ENCODE measurements at regions not wholly inside any gene's neighbourhood (a gene's known extent, or its start where the extent isn't known, plus 50 kb on each side); places are given as distances from the start of the nearest gene placed in this dataset.
"Not testable (repeated sequence)": the region's sequence is repeated elsewhere in the genome, so short reads cannot be mapped to it uniquely, and the experiment has no call there.

DNA sequence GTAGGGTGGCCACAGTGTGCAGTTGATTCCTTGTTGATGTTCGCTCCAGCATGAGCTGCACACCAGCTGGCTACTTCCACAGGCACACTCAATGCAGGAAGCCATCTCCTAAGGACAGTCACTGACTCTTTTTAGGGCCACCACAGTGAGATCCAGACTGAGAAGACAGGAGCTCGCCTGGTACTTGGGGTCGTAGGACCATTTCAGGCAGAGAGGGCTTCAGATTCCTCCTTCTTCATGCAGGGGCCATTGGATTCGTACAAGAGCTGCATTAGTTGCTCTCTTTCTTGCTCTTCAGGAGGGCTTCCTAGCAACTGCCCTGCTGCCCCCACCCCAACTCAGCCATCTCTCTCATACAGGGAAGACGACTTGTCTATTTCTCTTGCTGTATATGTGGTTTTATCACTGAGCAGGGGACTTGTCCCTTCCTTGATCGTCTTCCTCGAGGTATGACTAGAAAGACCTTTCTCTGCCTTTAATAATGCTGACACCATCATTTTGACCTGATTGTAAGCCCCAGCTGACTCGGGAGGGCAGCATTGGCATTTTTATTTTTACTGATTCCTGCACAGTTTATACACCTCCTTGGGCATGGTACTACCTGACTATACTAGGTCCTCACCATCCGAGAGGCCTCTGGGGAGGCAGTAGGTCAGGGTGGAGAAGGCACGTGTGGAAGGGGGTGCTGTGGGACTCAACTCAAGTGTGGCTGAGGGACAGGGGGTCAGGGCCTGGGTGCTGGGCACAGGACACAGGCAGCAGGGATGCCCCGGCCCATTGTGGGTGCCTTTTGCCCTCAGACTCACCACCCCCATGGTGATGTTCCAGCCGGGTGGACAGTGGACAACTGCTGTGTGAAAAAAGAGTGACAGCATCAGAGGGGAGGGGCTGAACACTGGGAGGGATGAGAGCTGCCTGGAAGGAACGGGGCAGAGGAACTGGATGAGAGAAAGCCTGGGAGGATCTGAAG, 136.7 kb upstream of the ZNF746 start:
- no peak for DNase-seq (ENCODE audit: low spot score)

- not testable (repeated sequence) for DNase-seq (ENCODE audit: low spot score)
Measured at GRCh38 chr7:149628361-149629149, 130.9 kb upstream of the ZNF746 start.

GRCh38 chr7:149627911-149628310, 130.3 kb upstream of the ZNF746 start:
- no peak for DNase-seq (ENCODE audit: low spot score)

- DNase-seq (ENCODE audit: low spot score), result no peak
Measured at GRCh38 chr7:149626972-149627371, 129.4 kb upstream of the ZNF746 start.

DNA sequence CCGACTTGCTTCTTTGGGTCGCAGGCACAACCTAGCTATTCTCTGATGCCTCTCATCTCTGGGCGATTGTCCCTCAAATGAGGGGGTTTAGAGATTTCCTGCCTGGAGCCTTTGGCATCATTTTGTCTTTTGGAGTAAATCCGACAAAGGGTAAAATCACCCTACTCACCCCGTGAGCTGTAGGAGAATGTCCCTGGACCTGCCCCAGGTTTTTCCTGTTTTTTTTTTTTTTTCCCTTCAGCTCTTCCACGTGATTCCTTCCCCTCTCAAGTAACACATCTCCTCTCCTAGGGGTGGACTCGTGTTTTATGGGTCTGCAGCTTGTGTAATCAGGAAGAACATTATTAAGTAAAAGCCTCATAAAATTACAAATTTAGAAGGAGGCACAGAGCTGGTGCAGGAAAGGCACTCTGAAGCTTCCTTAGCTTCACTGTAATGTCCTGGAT, 128.4 kb upstream of the ZNF746 start:
- DNase-seq (ENCODE audit: low spot score), result no peak

- peak; percentile 39 for DNase-seq (ENCODE audit: low spot score)
Measured at GRCh38 chr7:149625340-149625946, 127.8 kb upstream of the ZNF746 start.

DNA sequence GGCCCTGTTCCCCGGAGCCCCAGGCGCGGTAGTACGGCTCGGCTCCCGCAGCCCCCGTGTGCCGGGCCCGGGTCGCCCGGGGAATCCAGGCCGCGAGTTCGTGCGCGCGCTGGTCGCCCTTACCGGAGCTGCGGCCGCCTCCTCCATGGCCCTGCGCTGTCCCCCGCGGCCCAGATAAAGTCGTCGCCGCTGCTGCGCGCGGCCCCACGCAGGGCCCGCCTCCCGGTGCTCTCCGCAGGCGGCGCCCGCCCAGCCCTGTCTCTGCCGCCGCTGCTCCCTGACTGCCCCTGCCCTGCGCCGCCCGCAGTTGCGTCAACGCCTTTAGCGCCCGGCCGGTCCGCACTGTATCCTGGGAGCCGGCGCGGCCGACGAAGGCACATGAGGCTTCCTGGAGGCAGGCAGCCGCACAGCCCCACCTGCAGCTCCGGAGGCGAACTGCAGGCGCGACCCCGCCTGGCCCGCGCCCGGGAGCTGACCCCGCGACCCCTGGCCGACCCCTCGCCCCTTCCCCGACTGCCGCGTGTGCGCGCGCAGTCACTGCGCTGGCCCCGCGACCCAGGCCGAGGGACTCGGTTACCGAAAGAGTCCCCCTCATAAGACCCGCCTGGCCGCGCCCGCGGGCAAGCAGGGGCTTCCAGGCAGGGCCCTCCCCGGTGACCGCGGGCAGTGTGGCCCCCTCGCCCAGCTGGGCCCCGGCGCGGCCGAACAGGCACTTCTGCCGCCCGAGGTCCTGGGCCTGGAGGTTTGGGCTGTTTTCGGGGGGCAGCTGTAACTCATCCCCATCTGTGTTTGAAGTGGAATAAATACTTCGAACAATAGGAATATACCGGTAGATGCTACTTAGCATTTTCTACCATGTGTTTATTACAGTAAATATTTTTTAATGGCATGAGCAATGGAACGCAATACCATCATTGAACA, 127.1 kb upstream of the ZNF746 start:
- peak; percentile 92 for DNase-seq (ENCODE audit: low spot score)

DNA sequence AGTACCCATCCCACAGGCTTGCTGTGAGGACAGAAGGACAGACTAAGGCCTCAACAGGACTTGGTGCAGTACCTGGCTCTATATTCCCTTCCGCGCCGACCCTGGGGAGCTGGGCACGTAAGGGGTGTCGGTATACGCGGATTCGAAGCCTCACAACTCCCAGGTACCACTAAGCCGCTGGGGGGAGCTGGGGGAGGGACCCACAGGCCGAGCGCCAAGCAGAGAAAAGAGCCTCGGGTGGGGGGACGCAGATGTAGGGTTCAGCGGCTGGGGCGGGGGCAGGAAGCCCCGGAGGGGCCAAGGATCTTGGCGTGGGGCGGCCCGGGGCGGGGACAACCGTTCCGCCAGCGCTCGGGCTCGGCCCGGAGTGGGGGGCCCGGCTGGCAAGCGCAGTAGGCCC, 126.4 kb upstream of the ZNF746 start:
- no peak for DNase-seq (ENCODE audit: low spot score)

DNA sequence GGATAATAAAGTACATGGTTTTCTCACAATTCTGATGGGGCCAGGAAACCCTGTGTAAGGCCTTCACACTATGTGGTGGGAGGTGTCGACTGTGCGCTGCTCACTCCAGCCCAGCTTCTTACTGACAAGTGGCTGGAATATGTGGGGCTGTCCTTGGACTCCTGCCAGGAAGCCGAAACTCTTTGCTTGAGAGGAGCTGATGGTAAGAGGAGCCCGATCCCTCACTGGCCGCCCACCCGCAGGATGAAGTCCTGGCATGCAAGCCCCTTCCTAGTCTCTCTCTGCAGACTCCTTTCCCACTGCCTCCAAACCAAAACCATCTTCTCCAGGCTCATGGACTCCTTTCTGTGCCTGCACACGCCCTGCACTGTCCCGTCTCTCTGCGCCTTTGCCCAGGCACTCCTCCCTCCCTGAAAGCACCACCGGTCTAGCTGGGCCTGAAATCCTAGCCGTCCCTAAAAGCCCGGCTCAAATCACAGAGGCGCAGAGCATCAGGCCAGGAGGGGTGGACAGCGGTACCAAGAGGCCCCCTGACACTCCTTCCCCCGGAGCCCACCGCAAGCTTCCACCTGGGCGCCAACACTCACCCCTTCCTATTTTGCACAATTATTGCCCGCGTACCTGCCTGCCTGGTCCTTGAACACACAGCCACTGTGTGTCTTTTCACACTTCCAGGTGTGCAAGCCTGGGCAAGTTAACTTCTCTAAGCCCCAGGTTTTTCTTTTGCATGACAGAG, 125.8 kb upstream of the ZNF746 start:
- not testable (repeated sequence) for DNase-seq (ENCODE audit: low spot score)

GRCh38 chr7:149622444-149623210, 125.0 kb upstream of the ZNF746 start:
- no peak for DNase-seq (ENCODE audit: low spot score)

DNA sequence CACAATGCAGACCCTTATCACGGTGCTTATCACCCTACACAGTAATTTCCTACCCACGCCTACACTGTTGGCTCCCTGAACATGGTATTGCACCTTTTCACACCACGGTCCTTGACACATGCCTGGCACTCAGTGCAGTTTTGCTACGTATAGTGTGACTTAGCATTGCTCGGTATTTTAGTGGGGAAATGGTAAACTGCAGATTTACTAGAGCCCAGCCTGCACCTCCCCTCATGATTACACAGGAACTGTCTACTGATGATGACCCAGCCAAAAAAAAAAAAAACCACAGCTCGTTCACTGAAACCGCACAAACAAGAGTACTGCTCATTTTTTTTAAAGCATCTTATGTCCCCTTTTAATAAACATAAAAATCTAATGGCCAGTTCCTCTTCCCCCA, 124.2 kb upstream of the ZNF746 start:
- DNase-seq (ENCODE audit: low spot score), result no peak

DNA sequence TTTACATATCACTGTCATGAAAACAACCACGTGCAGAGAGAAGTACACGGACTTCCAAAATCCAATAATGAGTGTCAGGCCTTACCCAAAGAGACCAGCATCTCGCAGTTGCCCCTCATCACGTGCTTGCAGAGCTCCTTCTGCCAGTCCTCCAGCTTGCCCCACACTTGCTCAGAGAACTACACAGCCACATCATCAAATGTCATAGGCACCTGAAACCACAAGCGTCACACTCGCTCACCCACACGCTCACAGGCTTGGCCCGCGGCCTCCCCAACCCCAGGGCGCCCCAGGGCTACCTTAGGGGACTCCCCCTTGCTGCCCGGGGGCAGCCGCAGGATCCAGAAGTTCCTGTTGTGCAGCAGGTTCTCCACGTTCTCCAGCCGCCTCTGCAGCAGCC, 123.4 kb upstream of the ZNF746 start:
- no peak for DNase-seq (ENCODE audit: low spot score)

DNA sequence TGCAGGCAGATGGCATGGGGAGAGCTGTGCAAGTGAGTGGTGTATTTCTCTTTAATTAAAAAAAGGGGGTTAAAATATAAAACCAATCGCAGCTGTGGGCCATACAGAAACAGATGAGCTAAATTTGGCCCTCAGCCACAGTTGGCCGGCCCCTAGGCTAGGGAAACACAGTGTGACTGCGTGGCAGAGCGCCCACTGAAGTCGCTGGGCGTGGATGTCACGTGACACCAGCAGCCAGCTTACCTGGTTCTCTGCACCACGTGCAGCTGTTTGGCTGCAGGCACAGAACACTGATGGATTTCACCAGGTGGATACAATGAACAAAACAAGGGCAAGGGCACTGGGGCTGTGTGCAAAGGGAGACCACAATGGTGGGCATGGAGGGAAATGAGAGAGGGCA, 119.3 kb upstream of the ZNF746 start:
- no peak for DNase-seq (ENCODE audit: low spot score)

DNA sequence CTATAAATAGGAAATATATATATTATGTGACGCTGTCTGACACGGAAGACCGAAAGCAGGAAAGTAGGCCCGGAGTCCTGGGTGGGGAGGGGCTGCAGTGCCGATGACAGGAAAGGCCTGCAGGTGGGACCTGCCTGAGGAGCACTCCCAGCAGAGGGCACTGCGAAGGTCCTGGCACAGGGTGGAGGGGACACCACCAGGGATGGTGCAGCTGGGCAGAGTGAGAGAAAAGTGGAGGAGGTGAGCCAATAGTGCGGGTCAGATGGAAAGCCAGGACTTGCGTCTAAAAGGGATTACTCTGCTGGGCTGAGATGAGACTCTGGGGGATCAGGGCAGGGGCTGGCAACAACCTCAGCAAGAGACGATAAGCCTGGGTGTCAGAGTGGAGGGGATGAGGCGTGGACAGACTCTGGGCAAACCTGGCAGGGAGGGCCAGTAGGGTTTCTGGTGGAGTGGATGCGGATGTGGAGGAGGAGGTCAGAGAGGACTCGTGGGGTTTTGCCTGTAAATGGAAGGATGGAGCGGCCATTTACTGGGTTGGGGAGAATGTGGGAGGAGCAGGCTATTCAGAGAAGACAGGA, 118.2 kb upstream of the ZNF746 start:
- DNase-seq (ENCODE audit: low spot score), result no peak

- no peak for DNase-seq (ENCODE audit: low spot score)
Measured at GRCh38 chr7:149610441-149611011, 112.9 kb upstream of the ZNF746 start.

DNA sequence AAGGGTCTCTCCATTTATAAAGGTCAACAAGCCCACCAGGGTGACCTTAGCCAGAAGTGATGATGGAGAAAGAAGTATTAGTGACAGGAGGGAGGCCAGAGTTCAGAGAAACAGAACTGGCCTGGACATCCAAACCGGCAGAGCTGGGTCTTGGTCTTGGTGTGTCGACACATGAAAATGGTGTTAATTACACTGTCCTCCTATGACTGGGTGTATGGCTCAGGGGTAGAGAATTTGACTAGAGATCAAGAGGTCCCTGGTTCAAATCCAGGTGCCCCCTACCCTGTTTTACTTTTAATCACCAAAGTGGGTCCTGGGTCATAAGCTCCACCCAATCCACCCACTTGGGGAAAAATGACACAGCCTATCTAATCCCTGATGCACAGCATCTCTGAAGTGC, 110.6 kb upstream of the ZNF746 start:
- no peak for DNase-seq (ENCODE audit: low spot score)

DNA sequence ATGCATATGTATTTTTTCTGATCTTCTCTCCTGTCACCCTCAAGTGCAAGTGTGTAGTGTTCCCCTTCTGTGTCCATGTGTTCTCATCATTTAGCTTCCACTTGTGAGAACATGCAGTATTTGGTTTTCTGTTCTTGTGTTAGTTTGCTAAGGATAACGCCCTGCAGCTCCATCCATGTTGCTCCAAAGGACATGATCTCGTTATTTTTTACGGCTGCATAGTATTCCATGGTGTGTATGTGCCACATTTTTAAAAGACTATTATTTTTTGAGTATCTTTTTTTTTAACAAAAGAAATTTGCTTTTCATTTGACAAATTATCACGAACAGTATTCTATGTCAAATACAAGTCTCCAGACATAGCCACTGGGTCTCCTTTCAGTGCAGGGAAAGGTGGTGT, 110.1 kb upstream of the ZNF746 start:
- no peak for DNase-seq (ENCODE audit: low spot score)

GRCh38 chr7:149606826-149607225, 109.2 kb upstream of the ZNF746 start:
- no peak for DNase-seq (ENCODE audit: low spot score)

GRCh38 chr7:149605696-149606095, 108.1 kb upstream of the ZNF746 start:
- DNase-seq (ENCODE audit: low spot score), result no peak
